GM23248 (cell line): ENCODE measurements at regions not wholly inside any gene's neighbourhood (a gene's known extent, or its start where the extent isn't known, plus 50 kb on each side); places are given as distances from the start of the nearest gene placed in this dataset.

Source experiments
- DNase-seq: peaks from one replicate; pipeline ENCODE4 v3.0.0-alpha.2; 2015
- H2AFZ ChIP-seq: fragments of 200-600 bp; sonication (generic); 2 replicates; pipeline ENCODE4 v1.6.1; 2016; ENCODE audit warnings: antibody characterized with exemption
- H3F3A ChIP-seq: fragments of 200-600 bp; sonication (generic); 2 replicates; pipeline ENCODE4 v1.6.1; 2016; ENCODE audit warnings: mild to moderate bottlenecking, antibody characterized with exemption, mixed run types; ENCODE audit not compliant: insufficient read depth
- H3K27ac ChIP-seq: fragments of 200-600 bp; sonication (generic); 2 replicates; pipeline ENCODE4 v1.5.1; 2016; ENCODE audit warnings: mild to moderate bottlenecking
- H3K27me3 ChIP-seq: fragments of 200-600 bp; sonication (generic); replicated peaks from 2 replicates; pipeline ENCODE4 v1.6.1; 2016; ENCODE audit warnings: mild to moderate bottlenecking; ENCODE audit not compliant: insufficient read depth
- H3K36me3 ChIP-seq: fragments of 200-600 bp; sonication (generic); 2 replicates; pipeline ENCODE4 v1.6.1; 2016; ENCODE audit warnings: low read depth, mild to moderate bottlenecking
- H3K4me1 ChIP-seq: fragments of 200-600 bp; sonication (generic); 2 replicates; pipeline ENCODE4 v1.6.1; 2016; ENCODE audit warnings: mild to moderate bottlenecking; ENCODE audit not compliant: insufficient read depth
- H3K4me2 ChIP-seq: fragments of 200-600 bp; sonication (generic); one replicate; pipeline ENCODE4 v1.6.1; 2016; ENCODE audit warnings: mild to moderate bottlenecking; ENCODE audit not compliant: unreplicated experiment
- H3K4me3 ChIP-seq: fragments of 200-600 bp; sonication (generic); 2 replicates; pipeline ENCODE4 v1.5.1; 2016; ENCODE audit warnings: mild to moderate bottlenecking
- H3K79me2 ChIP-seq: fragments of 200-600 bp; sonication (generic); 2 replicates; pipeline ENCODE4 v1.6.1; 2016; ENCODE audit warnings: mild to moderate bottlenecking; ENCODE audit not compliant: insufficient read depth
- H3K9ac ChIP-seq: fragments of 200-600 bp; sonication (generic); 2 replicates; pipeline ENCODE4 v1.6.1; 2016; ENCODE audit warnings: mild to moderate bottlenecking
- H3K9me2 ChIP-seq: fragments of 200-600 bp; sonication (generic); 2 replicates; pipeline ENCODE4 v1.6.1; 2016; ENCODE audit warnings: mixed run types, mild to moderate bottlenecking, moderate library complexity; ENCODE audit not compliant: insufficient read depth
- H3K9me3 ChIP-seq: fragments of 200-600 bp; sonication (generic); one replicate; pipeline ENCODE4 v1.6.1; 2017; ENCODE audit warnings: low read depth
- H4K20me1 ChIP-seq: fragments of 200-600 bp; sonication (generic); 2 replicates; pipeline ENCODE4 v1.6.0; 2016; ENCODE audit not compliant: insufficient read depth
- EZH2 ChIP-seq: fragments of 200-600 bp; sonication (generic); IDR thresholded peaks from 2 replicates; pipeline ENCODE4 v1.6.1; 2018; ENCODE audit warnings: antibody characterized with exemption, mild to moderate bottlenecking; ENCODE audit not compliant: insufficient read depth, poor library complexity, severe bottlenecking
- EZH2phosphoT487 ChIP-seq: fragments of 200-600 bp; sonication (generic); IDR thresholded peaks from 2 replicates; pipeline ENCODE4 v1.6.1; 2018; ENCODE audit warnings: antibody characterized with exemption, moderate library complexity, mild to moderate bottlenecking, low read depth; ENCODE audit not compliant: insufficient read depth
- WGBS, 2 experiments: methylation state at CpG; one replicate each; pipeline ENCODE4 v1.1.6; 2015 to 2017; ENCODE audit warnings: low lambda C conversion rate in 2 of 2, low coverage in 1 of 2; ENCODE audit errors: missing lambda C conversion rate in 2 of 2; 5-methylcytosine and 5-hydroxymethylcytosine counted together
- in situ Hi-C: fragments of 300-500 bp; cut with MboI; formaldehyde crosslinking; loops from 2 replicates; pipeline ENCODE4 v1.15.0; 2020

DNA sequence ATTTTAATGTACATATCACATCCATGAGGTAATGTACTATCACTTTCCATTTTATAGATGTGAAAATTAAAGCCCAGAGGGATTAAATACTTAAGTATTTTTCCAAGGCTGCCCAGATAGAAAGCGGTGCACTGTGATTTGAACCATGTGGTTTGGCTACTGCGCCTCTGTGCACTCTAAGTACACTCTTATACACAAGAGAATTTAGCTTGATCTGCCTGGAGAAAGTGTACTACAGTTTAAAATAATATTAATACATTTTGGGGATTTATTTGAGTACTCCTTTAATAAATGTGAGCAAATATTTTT is 360.4 kb upstream of the ACTBL2 start:
- Histone ChIP-seq H3K27ac (no peak overlapping the region), H3K4me2 (no peak overlapping the region), H3K9ac (no peak overlapping the region), H3K27me3 (no peaks in the 10 kb centered on the region), H3K79me2 (no peaks in the 10 kb centered on the region), H3K9me2 (no peaks in the 10 kb centered on the region), H3K9me3 (no peaks in the 10 kb centered on the region), H4K20me1 (no peaks in the 10 kb centered on the region), H3K4me3 (no peak overlapping the region), H3K4me1 (peaks cover 48% of the 10 kb centered on the region), H2AFZ (no peak overlapping the region), H3F3A (peaks cover 33% of the 10 kb centered on the region), H3K36me3 (no peaks in the 10 kb centered on the region)
- TF ChIP-seq EZH2: no peak
- no peak for TF ChIP-seq EZH2phosphoT487
- in situ Hi-C loops: no loop called here
- DNase-seq: no peak
- WGBS, 2 experiments: 90 to 91% methylated on average over 2 of the region's 2 CpGs

DNA sequence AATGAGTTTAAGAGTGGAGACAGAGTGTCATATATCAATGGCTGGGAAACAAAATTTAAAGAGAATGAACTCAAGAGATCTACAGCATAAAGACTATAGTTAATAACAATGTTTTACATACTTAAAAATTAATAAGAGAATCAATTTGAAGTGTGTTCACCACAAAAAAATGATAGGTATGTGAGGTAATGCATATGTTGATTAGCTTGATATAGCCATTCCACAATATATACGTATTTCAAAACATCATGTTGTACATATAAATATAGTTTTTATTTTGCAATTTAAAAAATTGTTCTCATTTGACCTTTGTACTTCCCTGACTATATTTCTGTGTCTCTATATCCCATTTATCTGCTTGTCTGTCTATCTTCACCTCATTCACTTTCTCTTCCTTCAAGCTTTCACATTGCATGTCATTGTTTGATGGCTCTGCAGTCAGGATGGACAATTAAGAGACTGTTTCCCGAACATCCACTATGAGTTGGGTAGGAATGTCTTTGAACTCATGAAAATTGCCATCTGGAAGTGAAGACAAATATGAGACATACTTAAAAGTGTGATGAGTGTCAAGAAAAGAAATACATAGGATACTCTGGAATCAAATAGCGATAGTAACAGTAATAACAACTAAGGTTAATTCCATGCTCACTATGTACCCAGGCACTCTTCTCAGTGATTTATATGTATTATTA is 359.9 kb upstream of the ACTBL2 start:
- 89 to 95% methylated on average over 3 of the region's 3 CpGs for WGBS, 2 experiments
- Histone ChIP-seq H3K36me3 (no peaks in the 10 kb centered on the region), H4K20me1 (no peaks in the 10 kb centered on the region), H3K9me2 (no peaks in the 10 kb centered on the region), H3K27ac (peak overlapping the region; percentile 81), H3K9ac (peak overlapping the region; percentile 57), H2AFZ (peak overlapping the region; percentile 58), H3F3A (peaks cover 38% of the 10 kb centered on the region), H3K9me3 (no peaks in the 10 kb centered on the region), H3K79me2 (no peaks in the 10 kb centered on the region), H3K4me1 (peaks cover 53% of the 10 kb centered on the region), H3K27me3 (no peaks in the 10 kb centered on the region), H3K4me2 (peak overlapping the region; percentile 86), H3K4me3 (peak overlapping the region; percentile 53)
- DNase-seq: no peak
- no peak for TF ChIP-seq EZH2
- in situ Hi-C loops: no loop called here

DNA sequence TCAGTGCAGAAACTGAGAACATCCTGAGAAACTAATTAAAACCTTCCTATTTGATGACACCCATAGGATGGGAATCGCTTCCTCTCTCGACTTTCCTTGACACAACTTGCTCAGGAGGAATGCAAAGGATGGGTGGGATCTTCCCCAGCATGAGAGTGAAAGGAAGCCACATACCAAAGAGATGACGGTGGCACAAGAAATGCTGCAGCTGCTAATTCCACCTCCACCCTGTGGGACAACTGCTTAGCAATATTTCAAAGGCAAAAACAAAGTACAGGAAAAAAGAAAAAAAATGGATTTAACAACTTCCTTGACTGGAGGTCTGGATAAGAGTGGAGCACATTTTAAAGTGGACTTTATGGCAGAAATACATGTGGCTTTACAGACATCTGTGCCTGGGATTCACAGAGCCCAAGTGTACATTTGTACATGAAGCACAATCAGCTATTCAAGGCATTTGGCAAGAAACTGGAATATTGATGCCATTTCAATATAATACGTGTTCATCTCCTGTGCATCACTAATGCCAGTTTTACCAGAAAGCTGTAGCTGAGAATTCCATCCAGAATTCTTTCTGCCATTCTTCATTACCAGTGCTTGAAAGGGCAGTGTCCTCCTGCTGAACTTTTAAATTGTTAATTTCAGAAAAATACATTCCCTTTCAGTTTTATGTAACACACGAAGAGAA is 359.2 kb upstream of the ACTBL2 start:
- peaks cover 59% of the 10 kb centered on the region for H3K4me1 ChIP-seq
- no peaks in the 10 kb centered on the region for H3K27me3 ChIP-seq
- no peak for TF ChIP-seq EZH2phosphoT487
- no peak for TF ChIP-seq EZH2
- H3K9me3 ChIP-seq: no peaks in the 10 kb centered on the region
- H3K79me2 ChIP-seq: no peaks in the 10 kb centered on the region
- peak overlapping the region; percentile 53 for H3K4me3 ChIP-seq
- no peaks in the 10 kb centered on the region for H3K9me2 ChIP-seq
- peak overlapping the region; percentile 86 for H3K4me2 ChIP-seq
- WGBS, 2 experiments: 3 to 7% methylated on average over 5 of the region's 5 CpGs
- H2AFZ ChIP-seq: peak overlapping the region; percentile 58
- DNase-seq: peak; percentile 91
- H3K27ac ChIP-seq: peak overlapping the region; percentile 81
- peaks cover 45% of the 10 kb centered on the region for H3F3A ChIP-seq
- in situ Hi-C loops: no loop called here
- no peaks in the 10 kb centered on the region for H3K36me3 ChIP-seq
- H4K20me1 ChIP-seq: no peaks in the 10 kb centered on the region
- peak overlapping the region; percentile 57 for H3K9ac ChIP-seq

DNA sequence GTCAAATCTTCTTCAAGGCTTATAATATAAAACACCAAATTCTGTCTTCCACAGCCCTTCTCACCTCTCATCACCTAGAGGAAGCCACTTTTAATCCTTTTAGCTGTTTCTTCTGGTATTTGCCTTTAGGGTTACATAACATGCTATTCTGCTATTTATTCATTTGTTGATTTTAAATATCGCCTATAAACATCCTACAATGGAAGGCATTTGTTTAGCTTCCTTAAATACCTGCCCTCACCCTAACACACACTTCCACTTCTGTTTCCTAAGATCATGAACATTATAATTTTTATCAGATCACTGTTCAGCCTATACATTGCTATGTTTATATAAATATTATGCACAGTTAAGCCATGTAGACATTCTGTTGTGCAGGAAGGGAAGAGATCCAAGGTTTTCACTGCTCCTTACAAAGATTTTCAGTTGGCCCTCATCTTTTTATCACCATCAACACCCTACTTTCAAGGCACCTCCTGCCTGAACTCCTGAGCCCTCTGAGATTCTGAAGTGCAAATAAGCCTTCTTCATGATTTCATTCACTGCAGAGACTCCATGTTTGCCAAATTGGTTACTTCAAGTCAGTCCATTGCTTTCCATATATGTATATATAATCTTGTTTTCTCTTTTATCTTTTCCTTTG is 356.9 kb upstream of the ACTBL2 start:
- Histone ChIP-seq H3K4me2 (no peak overlapping the region), H3K4me3 (no peak overlapping the region), H2AFZ (no peak overlapping the region), H3K9me2 (no peaks in the 10 kb centered on the region), H3K9ac (no peak overlapping the region), H3K27me3 (no peaks in the 10 kb centered on the region), H4K20me1 (no peaks in the 10 kb centered on the region), H3K27ac (no peak overlapping the region), H3K9me3 (no peaks in the 10 kb centered on the region), H3F3A (peaks cover 52% of the 10 kb centered on the region), H3K79me2 (no peaks in the 10 kb centered on the region), H3K4me1 (peaks cover 66% of the 10 kb centered on the region), H3K36me3 (no peaks in the 10 kb centered on the region)
- DNase-seq: no peak
- WGBS, 2 experiments: 95 to 100% methylated on average over 1 of the region's 1 CpG
- no peak for TF ChIP-seq EZH2phosphoT487
- no peak for TF ChIP-seq EZH2
- in situ Hi-C loops: no loop called here
